H1 (cell line): ENCODE measurements at regions not wholly inside any gene's neighbourhood (a gene's known extent, or its start where the extent isn't known, plus 50 kb on each side); places are given as distances from the start of the nearest gene placed in this dataset.

Experiments
- ATF2 ChIP-seq: IDR thresholded peaks from 2 replicates; pipeline ENCODE4 v1.6.1; 2012; ENCODE audit warnings: low read length, inconsistent platforms
- CBX5 ChIP-seq: fragments of 300-800, 300-1000 bp; sonication (generic); IDR thresholded peaks from 2 replicates; pipeline ENCODE4 v1.7.1; 2016; ENCODE audit warnings: antibody characterized with exemption, low read length, low read depth
- CHD7 ChIP-seq: fragments of 300-600 bp; sonication (generic); IDR thresholded peaks from 2 replicates; pipeline ENCODE4 v1.7.1; 2012; ENCODE audit warnings: low read length, moderate library complexity, mild to moderate bottlenecking, inconsistent platforms; ENCODE audit not compliant: insufficient replicate concordance
- GTF2F1 ChIP-seq: IDR thresholded peaks from 2 replicates; pipeline ENCODE4 v1.6.1; 2012; ENCODE audit warnings: low read depth, low read length, improper control_type of control experiment, borderline replicate concordance
- RBBP5 ChIP-seq: IDR thresholded peaks from 2 replicates; pipeline ENCODE4 v1.7.1; 2012; ENCODE audit warnings: low read depth, mild to moderate bottlenecking, inconsistent platforms, low read length, moderate library complexity, borderline replicate concordance
- SIN3A ChIP-seq, 2 experiments: IDR thresholded peaks in 1 of 2; conservative IDR thresholded peaks in 1 of 2; 2 replicates each; pipeline ENCODE4 v1.6.1; 2011 to 2012; ENCODE audit warnings: low read length in 2 of 2, improper control_type of control experiment in 1 of 2, low read depth in 1 of 2, mild to moderate bottlenecking in 1 of 2
- SIRT6 ChIP-seq: IDR thresholded peaks from one replicate; pipeline ENCODE4 v1.7.1; 2012; ENCODE audit warnings: low read length, inconsistent platforms
- TBP ChIP-seq: IDR thresholded peaks from 2 replicates; pipeline ENCODE4 v1.6.1; 2011; ENCODE audit warnings: low read depth, low read length, improper control_type of control experiment

- TF ChIP-seq CHD7 (no peak), SIN3A (conservative IDR thresholded peaks at IDR 0.05 in 1 of 2, IDR thresholded peaks at IDR 0.05 in 1 of 2; ENCODE audit: low read depth in 1 of 2, low read length in 2 of 2) (no peak), GTF2F1 (no peak), TBP (no peak), RBBP5 (no peak), ATF2 (no peak), CBX5 (no peak), SIRT6 (no peak)
Observed at GRCh38 chr22:46057246-46058090, 80.5 kb upstream of the WNT7B start (continued).
